ENCODE measurements at regions not wholly inside any gene's neighbourhood (a gene's known extent, or its start where the extent isn't known, plus 50 kb on each side); places are given as distances from the start of the nearest gene placed in this dataset.
A peak's percentile ranks its signal among the peaks of the same experiment; 100 is the strongest.

GRCh38 chr1:65691152-65691900, 101.4 kb upstream of the PDE4B start:
- TF ChIP-seq POLR2AphosphoS5 (IDR thresholded peaks at IDR 0.05; ENCODE audit: low read depth) (no peak), GABPA (IDR thresholded peaks at IDR 0.05; ENCODE audit: low read depth) (no peak), CTCF (IDR thresholded peaks at IDR 0.05; ENCODE audit: insufficient read depth, low read length) (no peak), SPI1 (IDR thresholded peaks at IDR 0.05; ENCODE audit: borderline replicate concordance, low read depth) (peak; percentile 91), REST (IDR thresholded peaks at IDR 0.05; ENCODE audit: insufficient replicate concordance, low read depth) (no peak)
- peak in 1 of 2 experiments; percentile 5 for DNase-seq (ENCODE audit: low read depth in 1 of 2, low spot score in 1 of 2)

DNA sequence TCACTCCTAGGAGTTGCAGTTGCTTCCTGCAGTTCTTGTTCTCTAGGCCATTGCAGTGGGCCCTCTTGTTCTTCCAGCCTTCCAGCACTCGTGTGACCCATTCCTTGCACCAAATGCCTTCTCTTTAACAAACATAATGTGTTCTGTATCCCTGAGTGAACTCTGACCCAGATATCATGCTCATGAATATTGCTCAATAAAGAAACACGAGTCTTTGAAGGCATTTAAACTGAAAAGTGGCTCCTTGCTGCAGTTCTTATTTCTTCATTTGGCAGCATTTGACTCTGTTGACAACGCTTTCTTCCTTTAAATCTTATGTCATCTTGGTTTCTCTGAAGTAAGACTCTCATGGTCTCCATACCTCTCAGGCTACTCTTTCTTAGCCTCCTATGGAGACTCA, 100.7 kb upstream of the PDE4B start:
- DNase-seq (ENCODE audit: low read depth in 1 of 2, low spot score in 1 of 2) = no peak
- H3K4me3 ChIP-seq (replicated peaks; ENCODE audit: insufficient read depth, low read length) = no peak overlapping the region
- no peak for TF ChIP-seq CTCF (IDR thresholded peaks at IDR 0.05; ENCODE audit: insufficient read depth, low read length)
- no peak for TF ChIP-seq GABPA (IDR thresholded peaks at IDR 0.05; ENCODE audit: low read depth)
- TF ChIP-seq POLR2AphosphoS5 (IDR thresholded peaks at IDR 0.05; ENCODE audit: low read depth) = no peak
- no peak for TF ChIP-seq REST (IDR thresholded peaks at IDR 0.05; ENCODE audit: insufficient replicate concordance, low read depth)
- TF ChIP-seq SPI1 (IDR thresholded peaks at IDR 0.05; ENCODE audit: borderline replicate concordance, low read depth) = no peak
- no peak overlapping the region for H3K27ac ChIP-seq (replicated peaks)
- no peaks in the 10 kb centered on the region for H3K27me3 ChIP-seq (ENCODE audit: insufficient read depth, poor library complexity, severe bottlenecking)

More at GRCh38 chr1:65691152-65691900, 101.4 kb upstream of the PDE4B start:
- Histone ChIP-seq H3K27ac (replicated peaks) (no peak overlapping the region), H3K27me3 (ENCODE audit: insufficient read depth, poor library complexity, severe bottlenecking) (no peaks in the 10 kb centered on the region), H3K4me3 (replicated peaks; ENCODE audit: insufficient read depth, low read length) (no peak overlapping the region)

DNA sequence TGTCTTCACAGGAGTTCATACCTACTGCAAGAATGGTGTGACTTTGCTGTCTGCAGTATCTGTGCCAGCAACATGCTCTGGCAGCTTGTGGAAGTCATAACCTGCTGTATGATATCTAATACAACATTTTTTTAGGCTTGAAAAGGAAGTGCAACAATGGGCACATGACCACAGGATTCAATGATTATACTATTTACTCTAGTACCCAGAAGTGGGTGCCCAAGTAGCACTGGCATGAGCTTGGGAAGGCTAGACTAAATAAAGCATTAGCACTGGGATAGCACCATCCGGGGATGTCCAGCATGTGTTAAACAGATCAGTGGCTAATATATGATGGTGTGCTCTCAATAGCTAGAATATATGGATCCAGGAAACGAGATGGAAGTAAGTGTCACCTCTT, 98.6 kb upstream of the PDE4B start:
- DNase-seq (ENCODE audit: low read depth in 1 of 2, low spot score in 1 of 2) = no peak
- Histone ChIP-seq H3K27ac (replicated peaks) (no peak overlapping the region), H3K4me3 (replicated peaks; ENCODE audit: insufficient read depth, low read length) (no peak overlapping the region), H3K27me3 (ENCODE audit: insufficient read depth, poor library complexity, severe bottlenecking) (peaks cover 3% of the 10 kb centered on the region)
- TF ChIP-seq SPI1 (IDR thresholded peaks at IDR 0.05; ENCODE audit: borderline replicate concordance, low read depth) (no peak), CTCF (IDR thresholded peaks at IDR 0.05; ENCODE audit: insufficient read depth, low read length) (no peak), GABPA (IDR thresholded peaks at IDR 0.05; ENCODE audit: low read depth) (no peak), REST (IDR thresholded peaks at IDR 0.05; ENCODE audit: insufficient replicate concordance, low read depth) (no peak), POLR2AphosphoS5 (IDR thresholded peaks at IDR 0.05; ENCODE audit: low read depth) (no peak)

Data from HL-60 (cell line).